Loucy (cell line): ENCODE measurements at regions not wholly inside any gene's neighbourhood (a gene's known extent, or its start where the extent isn't known, plus 50 kb on each side); places are given as distances from the start of the nearest gene placed in this dataset.

Experiments
- EZH2phosphoT487 ChIP-seq: fragments of 200-600 bp; IDR thresholded peaks from 2 replicates; pipeline ENCODE4 v1.6.1; 2018; ENCODE audit warnings: antibody characterized with exemption, mild to moderate bottlenecking, moderate library complexity, borderline replicate concordance
- TF ChIP-seq, protein P1 (sequence below): fragments of 200-600 bp; sonication (generic); conservative IDR thresholded peaks from 2 replicates; pipeline ENCODE4 v1.5.1; 2014; ENCODE audit warnings: mild to moderate bottlenecking, antibody characterized with exemption, low read length

DNA sequence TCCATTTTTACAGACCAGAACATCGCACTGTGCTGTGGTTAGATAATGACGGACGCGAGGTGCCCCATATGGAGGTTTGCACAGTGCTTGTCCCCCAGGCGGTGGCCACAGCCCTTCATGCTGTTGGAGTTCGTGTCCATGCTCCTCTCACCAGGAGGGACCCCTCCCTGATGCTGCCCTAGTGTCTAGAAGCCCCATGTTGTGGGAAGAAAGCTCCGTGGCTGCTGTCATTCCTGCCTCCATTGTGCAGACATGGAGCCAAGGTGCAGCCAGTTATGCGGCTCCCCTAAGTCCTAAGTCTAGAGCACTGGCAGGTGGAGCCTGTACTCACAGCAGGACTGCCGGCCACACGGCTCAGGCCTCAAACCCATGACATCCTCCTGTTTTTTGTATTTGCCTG is 464.9 kb downstream of the EIPR1 start:
- TF ChIP-seq, protein P1, sequence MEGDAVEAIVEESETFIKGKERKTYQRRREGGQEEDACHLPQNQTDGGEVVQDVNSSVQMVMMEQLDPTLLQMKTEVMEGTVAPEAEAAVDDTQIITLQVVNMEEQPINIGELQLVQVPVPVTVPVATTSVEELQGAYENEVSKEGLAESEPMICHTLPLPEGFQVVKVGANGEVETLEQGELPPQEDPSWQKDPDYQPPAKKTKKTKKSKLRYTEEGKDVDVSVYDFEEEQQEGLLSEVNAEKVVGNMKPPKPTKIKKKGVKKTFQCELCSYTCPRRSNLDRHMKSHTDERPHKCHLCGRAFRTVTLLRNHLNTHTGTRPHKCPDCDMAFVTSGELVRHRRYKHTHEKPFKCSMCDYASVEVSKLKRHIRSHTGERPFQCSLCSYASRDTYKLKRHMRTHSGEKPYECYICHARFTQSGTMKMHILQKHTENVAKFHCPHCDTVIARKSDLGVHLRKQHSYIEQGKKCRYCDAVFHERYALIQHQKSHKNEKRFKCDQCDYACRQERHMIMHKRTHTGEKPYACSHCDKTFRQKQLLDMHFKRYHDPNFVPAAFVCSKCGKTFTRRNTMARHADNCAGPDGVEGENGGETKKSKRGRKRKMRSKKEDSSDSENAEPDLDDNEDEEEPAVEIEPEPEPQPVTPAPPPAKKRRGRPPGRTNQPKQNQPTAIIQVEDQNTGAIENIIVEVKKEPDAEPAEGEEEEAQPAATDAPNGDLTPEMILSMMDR: no peak
- TF ChIP-seq EZH2phosphoT487: no peak
